Stromal cell of bone marrow (primary cell): ENCODE measurements at regions not wholly inside any gene's neighbourhood (a gene's known extent, or its start where the extent isn't known, plus 50 kb on each side); places are given as distances from the start of the nearest gene placed in this dataset.

Source experiments
- DNase-seq: peaks from one replicate; pipeline ENCODE4 v3.0.0-alpha.2; 2012; ENCODE audit warnings: low read depth

DNA sequence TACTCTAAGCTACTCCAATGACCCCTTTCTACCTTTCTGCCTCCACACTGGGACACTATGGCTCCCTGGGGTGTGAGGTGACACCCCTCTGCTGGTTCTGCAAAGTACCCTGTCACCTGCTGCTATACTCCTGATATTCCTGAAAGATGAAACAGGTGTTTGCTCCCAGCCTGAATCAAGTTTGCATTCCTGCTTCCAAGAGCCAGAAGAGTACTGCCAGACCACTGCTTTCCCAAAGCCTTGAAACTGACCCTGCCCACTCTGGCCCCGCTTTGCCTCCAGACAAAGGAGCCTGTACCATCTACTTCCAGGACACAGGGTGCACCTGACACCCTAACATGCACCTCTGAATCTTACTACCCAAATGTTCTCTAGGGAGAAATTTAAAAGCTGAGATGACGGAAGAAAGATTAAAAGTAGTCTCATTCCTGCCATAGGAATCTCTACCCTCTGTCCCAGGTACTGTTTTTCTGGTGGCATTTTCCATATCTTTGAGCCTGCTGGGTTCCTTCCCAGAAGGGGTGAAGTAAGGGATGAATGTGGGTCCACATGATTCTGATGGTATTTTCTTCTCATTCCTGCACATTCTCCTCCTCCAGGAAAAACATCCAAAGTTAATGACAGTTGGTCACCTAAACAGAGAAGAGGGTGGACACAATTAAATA, 70.3 kb upstream of the DUSP10 start:
- no peak for DNase-seq

DNA sequence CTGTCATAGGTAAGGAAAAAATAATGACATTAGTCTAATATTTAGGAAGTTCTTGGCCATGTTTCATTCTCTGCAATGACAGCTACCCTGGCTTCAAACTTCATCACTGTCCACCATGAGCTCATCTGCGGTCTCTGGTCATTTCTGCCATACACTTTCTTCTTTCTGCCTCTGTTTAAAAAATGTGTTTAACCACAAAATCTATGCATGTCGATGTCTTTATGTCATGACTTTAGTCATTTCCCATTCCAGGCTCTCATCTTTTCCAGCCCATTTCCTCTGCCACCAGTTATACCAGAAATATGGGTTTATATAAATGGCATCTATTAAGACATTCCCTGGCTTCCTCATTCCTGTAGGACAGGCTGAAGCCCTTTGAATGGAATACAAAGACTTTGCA, 68.5 kb upstream of the DUSP10 start:
- peak; percentile 10 for DNase-seq

DNA sequence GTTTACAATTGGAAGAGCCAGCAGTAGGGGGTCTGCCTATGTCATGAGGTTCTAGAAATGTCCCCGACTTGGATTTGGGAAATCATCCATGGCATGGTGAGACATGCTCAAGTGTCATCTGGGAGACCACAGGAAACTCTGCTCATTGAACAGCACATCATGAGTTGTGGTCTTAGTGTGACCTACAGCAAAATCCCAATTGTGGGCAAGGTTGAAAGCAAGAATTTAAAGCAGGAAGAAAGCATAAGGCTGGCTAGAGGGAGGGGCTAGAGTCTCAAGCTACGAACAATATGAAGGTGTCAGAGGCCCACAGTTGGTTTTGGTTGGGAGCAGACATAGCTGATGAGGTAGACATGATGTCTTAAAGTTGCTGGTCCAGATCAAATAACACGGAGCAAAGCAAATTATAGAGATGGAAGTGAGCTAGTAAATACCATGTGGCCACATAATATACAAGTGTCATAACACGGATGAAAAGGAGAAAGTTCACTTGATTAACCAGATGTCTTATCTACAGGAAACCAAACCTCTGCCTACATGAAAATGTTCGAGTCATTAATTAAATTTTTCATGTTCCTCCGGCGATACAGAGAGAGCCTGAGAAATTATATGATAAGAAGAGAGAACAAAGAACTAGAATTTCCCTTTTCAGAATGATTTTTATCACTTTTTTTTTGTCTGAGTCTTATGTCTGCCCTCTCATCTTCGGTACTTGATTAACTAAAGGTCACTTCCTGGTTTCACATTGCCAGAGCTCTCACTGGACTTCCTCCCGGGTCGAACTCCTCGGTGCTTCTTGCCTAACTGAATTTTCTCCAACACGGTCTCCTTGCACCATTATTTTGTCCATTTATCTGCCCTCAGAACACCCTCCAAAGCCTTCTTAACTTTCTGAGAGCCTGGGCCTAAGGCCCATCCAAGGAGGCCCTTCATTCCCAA, 67.5 kb upstream of the DUSP10 start:
- DNase-seq = no peak

DNA sequence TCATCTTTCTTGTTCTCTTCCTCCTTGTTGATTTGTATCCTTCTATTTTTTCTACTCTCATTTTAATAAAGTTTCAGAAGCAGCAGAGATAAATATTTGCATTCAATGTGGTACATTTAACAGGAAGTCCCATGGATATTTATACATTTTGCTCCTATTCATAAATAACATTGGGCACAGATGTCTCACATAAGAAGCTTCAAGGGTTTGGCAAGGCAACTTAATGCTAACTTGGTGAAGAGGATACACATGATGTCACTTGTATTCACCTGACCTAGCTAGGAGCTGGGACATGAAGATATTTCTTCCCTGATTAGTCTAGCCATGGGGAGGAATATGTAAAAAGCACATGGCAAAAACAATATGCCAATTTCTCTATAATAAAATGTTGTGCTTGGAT, 65.1 kb upstream of the DUSP10 start:
- no peak for DNase-seq

DNA sequence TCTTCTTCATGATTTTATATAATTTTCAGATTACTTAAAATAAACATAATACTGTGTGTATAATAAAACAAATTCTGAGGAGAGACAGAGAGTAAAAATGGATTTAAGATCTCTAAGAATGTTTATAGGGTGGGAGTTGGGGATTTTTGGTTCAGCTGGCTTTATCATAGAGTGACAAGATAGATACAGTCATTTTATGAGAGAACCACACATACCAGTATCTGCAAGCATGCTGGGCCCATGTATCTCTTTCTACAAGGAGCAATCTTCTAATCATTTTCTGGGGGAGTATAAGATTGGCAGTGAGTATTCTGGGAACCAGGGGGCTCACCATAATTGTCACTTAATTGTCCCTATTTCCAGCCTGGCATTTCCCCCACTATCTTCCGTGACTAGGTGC, 64.3 kb upstream of the DUSP10 start:
- no peak for DNase-seq

DNA sequence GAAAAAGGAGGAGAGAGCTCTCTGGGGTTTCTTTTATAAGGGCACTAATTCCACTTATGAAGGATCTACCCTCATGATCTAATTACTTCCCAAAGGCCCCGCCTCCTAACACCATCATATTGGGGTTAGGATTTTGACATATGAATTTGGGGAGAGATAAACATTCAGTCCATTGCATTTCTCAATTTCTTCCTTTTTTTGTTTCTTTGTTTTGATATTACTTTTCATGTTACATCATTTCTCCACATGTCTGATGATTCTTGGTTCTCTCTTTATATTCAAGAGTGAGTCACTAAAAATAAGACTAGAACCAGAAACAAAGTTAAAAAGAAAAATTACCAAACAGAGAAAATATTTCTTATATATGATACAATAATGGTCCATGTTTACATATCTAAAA, 63.2 kb upstream of the DUSP10 start:
- DNase-seq = no peak

DNA sequence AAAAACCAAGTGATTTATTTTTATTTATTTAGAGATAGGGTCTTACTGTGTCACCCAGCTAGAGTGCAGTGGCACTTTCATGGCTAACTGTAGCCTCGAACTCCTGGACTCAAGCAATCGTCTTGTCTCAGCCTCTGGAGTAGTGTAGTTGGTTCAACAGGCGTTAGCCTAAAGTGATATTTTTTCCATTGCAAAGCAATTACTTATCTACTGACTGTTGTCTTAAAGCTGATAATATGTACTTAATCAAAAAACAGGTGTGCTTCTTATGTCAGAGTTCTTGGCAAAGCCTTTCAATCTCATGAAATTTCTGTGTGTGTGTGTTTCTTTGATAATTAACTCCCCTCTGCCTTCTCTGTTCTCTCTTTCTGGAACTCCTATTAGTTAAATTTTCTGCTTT, 62.4 kb upstream of the DUSP10 start:
- DNase-seq = no peak

DNA sequence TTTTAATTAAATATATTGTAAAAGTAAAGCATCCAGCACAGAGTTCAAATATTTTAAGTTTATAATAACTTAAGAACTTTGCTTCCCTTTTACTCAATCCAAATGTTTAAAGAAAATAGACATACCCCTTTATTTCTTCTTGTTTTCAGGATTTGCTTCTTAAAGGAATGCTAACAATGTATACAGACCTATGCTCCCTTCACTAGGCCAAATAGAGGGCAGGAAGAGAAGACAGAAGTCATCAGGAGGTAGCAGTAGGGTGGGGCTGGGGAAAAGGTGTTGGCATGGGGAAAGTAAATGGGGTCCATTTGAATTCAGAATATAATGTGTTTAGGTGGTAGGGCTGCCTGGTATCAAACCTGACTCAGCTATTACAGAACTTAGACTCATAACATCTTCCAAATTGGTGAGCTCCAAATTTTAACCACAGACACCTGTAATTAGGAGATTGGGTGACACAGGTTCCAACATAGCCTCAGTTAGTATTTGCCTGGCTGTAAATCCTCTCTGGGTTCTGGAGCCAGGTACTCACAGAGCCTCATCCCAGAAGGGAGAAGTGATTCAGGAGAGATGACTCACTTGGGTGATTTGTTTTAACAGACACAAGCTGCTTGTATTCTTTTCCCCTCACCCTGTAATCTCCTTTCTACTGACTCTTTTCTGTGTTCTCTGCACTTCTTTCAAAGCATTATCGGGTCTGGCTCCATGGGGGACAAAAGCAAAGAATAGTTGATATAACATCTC, 60.1 kb upstream of the DUSP10 start:
- DNase-seq = no peak

DNA sequence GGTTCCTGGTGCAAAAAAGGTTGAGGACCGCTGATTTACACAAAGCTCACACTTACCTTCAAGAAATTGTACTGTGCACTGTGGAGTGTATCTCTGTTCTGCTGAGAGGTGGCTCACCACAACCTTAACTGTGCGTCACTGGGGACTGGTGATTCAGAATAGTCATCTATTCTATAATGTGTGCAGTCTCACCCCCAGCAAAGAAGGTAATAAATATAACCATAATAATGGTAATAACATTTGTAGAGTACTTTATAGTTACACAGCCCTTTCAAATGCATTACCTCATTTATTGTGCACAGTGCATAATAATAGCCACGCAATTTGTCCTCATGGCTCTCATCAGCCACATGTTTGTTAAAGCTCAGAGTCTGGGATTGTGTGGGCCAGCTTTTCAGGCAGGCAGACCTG, 59.4 kb upstream of the DUSP10 start:
- no peak for DNase-seq

DNA sequence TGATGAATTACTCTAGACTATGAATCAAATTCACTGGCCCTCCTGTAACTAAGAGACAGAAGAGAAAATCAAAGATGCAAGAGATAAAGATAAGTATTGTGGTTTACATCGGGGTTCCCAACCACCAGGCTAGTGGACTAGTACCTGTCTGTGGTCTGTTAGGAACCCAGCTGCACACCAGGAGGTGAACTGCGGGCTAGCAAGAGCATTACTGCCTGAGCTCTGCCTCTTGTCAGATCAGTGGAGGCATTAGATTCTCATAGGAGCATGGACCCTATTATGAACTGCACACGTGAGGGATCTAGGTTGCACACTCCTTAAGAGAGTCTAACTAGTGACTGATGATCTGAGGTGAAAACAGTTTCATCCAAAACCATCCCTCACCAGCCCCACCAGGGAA, 58.9 kb upstream of the DUSP10 start:
- DNase-seq = no peak

DNA sequence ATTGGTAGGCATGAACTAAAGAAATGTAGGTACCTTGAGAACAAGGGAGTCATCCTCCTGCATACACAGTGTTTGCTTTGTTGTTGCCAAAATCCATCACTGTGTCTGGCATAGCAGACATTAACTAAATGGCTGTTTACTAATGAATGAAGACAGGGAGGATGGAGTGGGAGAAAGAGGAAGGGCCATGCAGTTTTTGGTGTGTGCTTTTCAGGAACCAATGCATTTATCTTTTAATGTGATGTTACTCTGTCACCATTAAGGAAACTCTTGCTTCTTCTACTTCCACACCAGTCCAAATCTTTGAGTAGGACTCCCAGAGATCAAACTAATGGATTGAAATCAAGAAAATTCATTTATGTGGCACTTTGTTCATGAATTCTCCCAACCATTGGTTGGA, 55.6 kb upstream of the DUSP10 start:
- no peak for DNase-seq

DNA sequence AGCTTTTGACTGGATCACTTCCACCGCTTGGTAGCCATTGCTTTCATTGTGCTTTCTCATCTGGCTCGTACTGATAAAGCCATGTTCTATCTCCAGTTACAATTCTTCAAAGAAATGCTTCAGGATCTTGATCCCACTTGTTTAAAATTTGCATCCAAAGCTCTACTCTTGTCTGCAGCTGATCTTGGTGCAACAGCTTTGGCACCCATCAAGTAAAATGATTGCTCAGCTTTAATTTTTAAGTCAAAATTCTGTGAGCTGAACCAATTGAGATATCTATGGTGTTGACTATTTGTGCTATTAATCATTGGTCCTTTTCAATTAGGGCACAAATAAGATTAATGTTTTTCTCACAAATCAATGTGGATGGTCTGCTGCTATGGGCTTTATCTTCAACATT, 54.8 kb upstream of the DUSP10 start:
- no peak for DNase-seq

DNA sequence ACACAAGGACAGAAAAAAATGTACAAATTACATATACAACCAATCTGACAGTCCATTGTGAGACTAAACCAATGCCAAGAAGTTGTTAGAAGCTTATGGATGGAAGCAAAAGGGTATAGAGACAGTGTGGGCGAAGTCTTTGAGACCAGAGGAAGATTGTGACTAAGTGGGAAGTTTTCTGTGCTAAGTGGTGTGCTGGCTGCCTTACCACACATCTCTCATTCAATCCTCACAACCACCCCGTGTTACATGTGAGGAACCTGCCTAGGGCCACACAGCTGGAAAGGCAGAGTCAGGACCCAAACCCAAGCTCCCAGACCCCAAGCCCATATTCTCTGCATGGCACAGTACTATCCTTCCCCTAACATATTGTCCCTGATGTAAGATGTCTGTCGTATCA, 53.5 kb upstream of the DUSP10 start:
- no peak for DNase-seq

DNA sequence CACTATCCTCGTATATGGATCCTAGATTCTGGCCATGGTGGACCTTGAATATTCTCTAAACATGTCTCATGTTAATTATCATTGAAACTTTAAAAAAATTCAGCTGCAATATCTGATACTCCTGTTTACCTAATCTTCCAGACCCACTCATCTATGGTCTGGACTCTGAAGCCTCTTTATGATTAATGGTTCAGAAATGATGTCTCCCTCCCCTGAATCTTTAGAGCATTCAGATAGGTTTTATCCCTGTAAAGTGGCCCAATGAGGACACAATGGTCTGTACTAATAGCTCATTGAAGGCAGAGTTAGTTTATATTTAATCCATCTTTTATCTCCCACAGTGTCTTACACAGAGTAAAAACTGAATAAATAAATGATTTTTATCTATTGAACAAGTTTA, 53.0 kb upstream of the DUSP10 start:
- DNase-seq = no peak

DNA sequence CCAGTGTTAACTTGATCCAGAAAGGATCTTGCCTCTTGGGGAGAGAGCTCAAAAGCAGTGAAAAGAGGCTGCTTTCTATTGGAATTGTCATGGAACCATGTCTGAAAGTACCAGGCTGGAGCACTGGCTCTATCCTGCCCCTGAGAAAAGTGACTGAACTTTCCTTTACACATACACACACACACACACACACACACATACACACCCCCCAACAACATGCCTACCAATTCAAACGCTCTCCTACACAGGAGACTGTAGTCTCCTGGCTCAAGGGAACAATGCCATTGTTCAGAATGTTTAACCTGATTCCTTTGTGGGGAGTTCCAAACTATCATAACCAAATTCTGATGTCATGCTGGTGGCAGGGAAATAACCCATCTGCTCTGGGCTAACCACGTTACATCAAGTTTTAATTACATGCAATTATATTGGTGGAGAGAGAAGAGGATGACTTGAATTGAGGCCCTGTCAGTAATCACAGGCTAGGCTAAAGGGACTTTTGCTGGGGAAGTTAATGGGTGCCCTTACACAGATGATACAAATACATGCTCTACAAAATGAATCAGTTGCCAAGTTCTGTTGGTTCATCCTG, 52.3 kb upstream of the DUSP10 start:
- no peak for DNase-seq

DNA sequence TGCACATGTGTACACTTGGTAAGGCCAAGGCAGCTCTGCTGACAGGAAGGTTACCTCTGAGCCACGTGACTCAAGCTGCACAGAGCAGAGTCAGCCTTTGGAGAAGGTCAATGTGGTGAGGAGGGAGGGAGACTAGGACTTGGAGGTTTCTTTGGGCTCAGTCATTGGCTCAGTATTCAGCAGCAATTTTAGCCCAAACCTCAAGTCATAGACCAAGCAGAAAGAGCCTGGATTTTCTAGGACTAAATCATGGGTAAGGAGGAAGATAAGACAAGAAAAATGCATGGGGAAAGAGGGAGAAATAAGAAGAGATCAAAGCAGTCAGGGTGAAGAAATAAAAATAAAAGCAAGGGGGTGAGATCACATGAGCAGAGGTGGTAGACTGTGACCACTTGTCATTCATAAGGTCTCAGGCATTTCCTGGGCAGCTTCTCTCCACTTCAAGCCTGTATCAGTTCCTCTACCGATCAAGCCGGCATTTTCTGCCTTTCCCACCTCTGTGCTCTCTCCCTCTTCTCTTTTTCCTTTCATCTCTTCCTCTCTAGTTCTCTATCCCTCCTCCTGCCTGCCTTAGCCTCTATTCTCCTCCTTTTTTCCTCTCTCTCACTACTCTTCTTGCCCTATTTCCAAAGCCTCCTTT, 51.7 kb upstream of the DUSP10 start:
- DNase-seq = no peak

DNA sequence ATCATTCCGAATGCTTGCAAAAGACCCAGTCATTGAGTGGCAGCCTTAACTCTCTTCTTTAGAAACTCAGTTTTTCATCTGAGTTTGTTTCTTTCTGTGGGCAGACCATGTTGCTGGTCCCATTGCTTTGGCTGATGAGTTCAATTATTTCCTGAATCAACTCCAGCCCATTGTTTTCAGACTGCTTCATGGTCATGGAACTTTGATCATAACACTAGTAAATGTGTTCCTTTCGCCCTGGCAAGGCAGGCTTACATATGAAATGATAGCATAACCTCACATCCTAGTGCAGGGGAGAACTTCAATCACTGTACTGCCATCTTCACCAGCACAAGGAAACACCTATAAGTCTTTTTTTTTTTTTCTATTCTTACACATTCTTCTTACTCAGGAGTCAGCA, 50.0 kb upstream of the DUSP10 start:
- no peak for DNase-seq
